ENCODE measurements at regions not wholly inside any gene's neighbourhood (a gene's known extent, or its start where the extent isn't known, plus 50 kb on each side); places are given as distances from the start of the nearest gene placed in this dataset.

- Histone ChIP-seq H3K4me3 (ENCODE audit: low read length in 2 of 2) (no peak overlapping the region), H3K9me3 (ENCODE audit: control insufficient read depth in 2 of 2, low read length in 2 of 2) (no peaks in the 10 kb centered on the region), H3K36me3 (ENCODE audit: control insufficient read depth in 2 of 2, insufficient read depth in 2 of 2, low read length in 2 of 2) (no peaks in the 10 kb centered on the region), H3K9ac (ENCODE audit: low read length in 2 of 2) (no peak overlapping the region), H3K27ac (ENCODE audit: low read length) (no peak overlapping the region), H3K4me1 (ENCODE audit: control insufficient read depth, insufficient read depth, low read length) (peaks cover 13% of the 10 kb centered on the region), H3K27me3 (ENCODE audit: control insufficient read depth in 1 of 2, insufficient read depth in 2 of 2, low read length in 2 of 2) (no peaks in the 10 kb centered on the region)
These were observed 63.3 kb upstream of the TPM1 start for GRCh38 chr15:62979252-62979651.

DNA sequence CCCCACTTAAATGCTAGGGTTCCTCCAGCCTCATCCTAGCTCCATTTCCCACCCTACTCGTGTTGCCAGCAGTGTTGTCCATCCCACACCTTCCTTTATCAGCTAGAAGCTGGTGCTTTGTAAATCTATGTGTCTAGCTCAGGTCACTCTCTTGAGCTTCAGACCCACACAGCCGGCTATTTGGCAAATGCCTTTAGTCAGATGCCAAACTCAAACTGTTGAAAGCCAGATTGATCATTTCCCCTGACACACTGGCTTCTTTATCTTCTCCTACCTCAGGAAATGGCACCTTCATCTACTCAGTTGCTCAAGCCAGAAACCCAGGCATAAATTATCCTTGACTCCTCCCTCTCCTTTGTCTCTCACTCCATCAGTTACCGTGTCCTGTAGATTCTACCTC, 61.5 kb upstream of the TPM1 start:
- no peaks in the 10 kb centered on the region for H3K9me3 ChIP-seq (ENCODE audit: control insufficient read depth in 2 of 2, low read length in 2 of 2)
- H3K27me3 ChIP-seq (ENCODE audit: control insufficient read depth in 1 of 2, insufficient read depth in 2 of 2, low read length in 2 of 2) = no peaks in the 10 kb centered on the region
- no peak overlapping the region for H3K27ac ChIP-seq (ENCODE audit: low read length)
- no peak overlapping the region for H3K4me3 ChIP-seq (ENCODE audit: low read length in 2 of 2)
- H3K9ac ChIP-seq (ENCODE audit: low read length in 2 of 2) = no peak overlapping the region
- no peaks in the 10 kb centered on the region for H3K36me3 ChIP-seq (ENCODE audit: control insufficient read depth in 2 of 2, insufficient read depth in 2 of 2, low read length in 2 of 2)
- H3K4me1 ChIP-seq (ENCODE audit: control insufficient read depth, insufficient read depth, low read length) = peaks cover 17% of the 10 kb centered on the region

DNA sequence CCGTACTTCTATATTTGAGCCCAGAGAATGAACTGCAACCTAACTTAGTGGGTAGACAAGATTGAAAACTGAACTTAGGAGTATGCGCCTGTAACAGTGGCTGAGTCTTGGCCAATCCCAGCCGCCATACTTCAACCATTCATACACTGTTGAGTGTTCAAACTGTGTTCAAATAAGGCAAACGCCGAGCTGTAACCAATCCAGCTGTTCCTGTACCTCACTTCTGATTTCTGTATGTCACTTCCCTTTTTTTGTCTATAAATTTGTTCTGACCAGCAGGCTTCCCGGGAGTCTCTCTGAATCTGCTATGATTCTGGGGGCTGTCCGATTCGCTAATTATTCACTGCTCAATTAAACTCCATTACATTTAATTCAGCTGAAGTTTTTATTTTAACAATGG, 58.6 kb upstream of the TPM1 start:
- H3K4me1 ChIP-seq (ENCODE audit: control insufficient read depth, insufficient read depth, low read length) = peaks cover 17% of the 10 kb centered on the region
- no peaks in the 10 kb centered on the region for H3K27me3 ChIP-seq (ENCODE audit: control insufficient read depth in 1 of 2, insufficient read depth in 2 of 2, low read length in 2 of 2)
- H3K27ac ChIP-seq (ENCODE audit: low read length) = no peak overlapping the region
- no peaks in the 10 kb centered on the region for H3K9me3 ChIP-seq (ENCODE audit: control insufficient read depth in 2 of 2, low read length in 2 of 2)
- H3K9ac ChIP-seq (ENCODE audit: low read length in 2 of 2) = no peak overlapping the region
- H3K4me3 ChIP-seq (ENCODE audit: low read length in 2 of 2) = no peak overlapping the region
- no peaks in the 10 kb centered on the region for H3K36me3 ChIP-seq (ENCODE audit: control insufficient read depth in 2 of 2, insufficient read depth in 2 of 2, low read length in 2 of 2)

- H3K4me1 ChIP-seq (ENCODE audit: control insufficient read depth, insufficient read depth, low read length) = peaks cover 27% of the 10 kb centered on the region
- no peaks in the 10 kb centered on the region for H3K36me3 ChIP-seq (ENCODE audit: control insufficient read depth in 2 of 2, insufficient read depth in 2 of 2, low read length in 2 of 2)
- no peaks in the 10 kb centered on the region for H3K27me3 ChIP-seq (ENCODE audit: control insufficient read depth in 1 of 2, insufficient read depth in 2 of 2, low read length in 2 of 2)
- no peak overlapping the region for H3K9ac ChIP-seq (ENCODE audit: low read length in 2 of 2)
- H3K27ac ChIP-seq (ENCODE audit: low read length) = peak overlapping the region; percentile 18
- H3K4me3 ChIP-seq (ENCODE audit: low read length in 2 of 2) = no peak overlapping the region
- no peaks in the 10 kb centered on the region for H3K9me3 ChIP-seq (ENCODE audit: control insufficient read depth in 2 of 2, low read length in 2 of 2)
These were observed 56.8 kb upstream of the TPM1 start for GRCh38 chr15:62985768-62986167.

DNA sequence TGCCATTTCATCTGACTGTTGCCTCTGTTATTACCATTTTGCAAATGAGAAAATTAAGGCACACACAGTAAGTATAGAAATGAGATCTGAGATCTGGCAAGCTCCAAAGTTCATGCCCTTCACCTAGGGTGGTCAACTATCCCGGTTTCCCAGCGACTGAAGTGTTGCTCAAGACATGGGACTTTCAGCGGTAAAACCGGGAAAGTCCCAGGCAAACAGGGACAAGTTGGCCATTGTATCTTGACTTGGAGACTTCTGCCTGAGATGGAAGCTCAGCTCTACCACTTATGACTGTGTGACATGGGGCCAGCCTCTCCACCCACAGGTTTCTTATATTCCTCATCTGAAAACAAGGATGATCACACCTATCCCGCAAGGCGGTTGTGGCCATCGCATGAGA, 55.6 kb upstream of the TPM1 start:
- peaks cover 27% of the 10 kb centered on the region for H3K4me1 ChIP-seq (ENCODE audit: control insufficient read depth, insufficient read depth, low read length)
- H3K27ac ChIP-seq (ENCODE audit: low read length) = no peak overlapping the region
- no peak overlapping the region for H3K9ac ChIP-seq (ENCODE audit: low read length in 2 of 2)
- H3K9me3 ChIP-seq (ENCODE audit: control insufficient read depth in 2 of 2, low read length in 2 of 2) = no peaks in the 10 kb centered on the region
- no peak overlapping the region for H3K4me3 ChIP-seq (ENCODE audit: low read length in 2 of 2)
- no peaks in the 10 kb centered on the region for H3K36me3 ChIP-seq (ENCODE audit: control insufficient read depth in 2 of 2, insufficient read depth in 2 of 2, low read length in 2 of 2)
- H3K27me3 ChIP-seq (ENCODE audit: control insufficient read depth in 1 of 2, insufficient read depth in 2 of 2, low read length in 2 of 2) = no peaks in the 10 kb centered on the region

GRCh38 chr15:62988701-62989100, 53.8 kb upstream of the TPM1 start:
- H3K9ac ChIP-seq (ENCODE audit: low read length in 2 of 2) = no peak overlapping the region
- H3K4me1 ChIP-seq (ENCODE audit: control insufficient read depth, insufficient read depth, low read length) = peaks cover 17% of the 10 kb centered on the region
- H3K9me3 ChIP-seq (ENCODE audit: control insufficient read depth in 2 of 2, low read length in 2 of 2) = no peaks in the 10 kb centered on the region
- no peaks in the 10 kb centered on the region for H3K27me3 ChIP-seq (ENCODE audit: control insufficient read depth in 1 of 2, insufficient read depth in 2 of 2, low read length in 2 of 2)
- H3K4me3 ChIP-seq (ENCODE audit: low read length in 2 of 2) = no peak overlapping the region
- peak overlapping the region; percentile 66 for H3K27ac ChIP-seq (ENCODE audit: low read length)
- no peaks in the 10 kb centered on the region for H3K36me3 ChIP-seq (ENCODE audit: control insufficient read depth in 2 of 2, insufficient read depth in 2 of 2, low read length in 2 of 2)

DNA sequence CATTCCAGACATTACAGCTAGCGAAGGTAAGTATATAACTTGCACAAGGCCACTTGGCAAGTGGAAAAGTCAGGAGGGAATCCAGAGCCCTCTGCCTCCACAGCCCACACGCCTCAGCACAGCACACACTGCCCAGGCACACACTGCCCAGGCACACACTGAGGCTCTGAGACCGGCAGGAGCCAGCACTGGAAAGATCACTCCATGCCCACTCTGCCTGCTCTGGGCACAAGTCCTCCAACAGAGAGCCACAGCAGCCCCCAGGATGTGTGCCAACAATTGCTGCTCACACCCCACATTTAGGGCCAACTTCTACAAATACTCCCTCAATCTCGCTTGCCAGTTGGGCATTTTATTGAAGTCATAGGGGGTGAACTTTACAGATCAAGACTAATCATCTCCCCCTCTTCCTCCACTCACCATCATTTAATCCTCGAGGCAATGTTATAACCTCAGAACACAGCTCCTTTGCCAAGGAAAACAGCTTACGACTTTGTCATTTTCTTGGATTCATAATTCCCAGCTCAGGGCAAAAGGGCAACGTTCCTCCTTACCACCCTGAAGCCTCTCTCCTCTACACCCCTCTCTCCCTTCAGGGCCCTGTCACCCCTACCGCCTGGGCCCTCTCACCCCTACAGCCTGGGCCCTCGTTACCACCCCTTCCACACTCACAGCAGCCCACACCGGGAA, 53.0 kb upstream of the TPM1 start:
- Histone ChIP-seq H3K9me3 (ENCODE audit: control insufficient read depth in 2 of 2, low read length in 2 of 2) (no peaks in the 10 kb centered on the region), H3K36me3 (ENCODE audit: control insufficient read depth in 2 of 2, insufficient read depth in 2 of 2, low read length in 2 of 2) (no peaks in the 10 kb centered on the region), H3K27me3 (ENCODE audit: control insufficient read depth in 1 of 2, insufficient read depth in 2 of 2, low read length in 2 of 2) (no peaks in the 10 kb centered on the region), H3K9ac (ENCODE audit: low read length in 2 of 2) (no peak overlapping the region), H3K4me1 (ENCODE audit: control insufficient read depth, insufficient read depth, low read length) (peaks cover 17% of the 10 kb centered on the region), H3K4me3 (ENCODE audit: low read length in 2 of 2) (peak overlapping the region; percentile 3 to 17), H3K27ac (ENCODE audit: low read length) (peak overlapping the region; percentile 66)

- H3K36me3 ChIP-seq (ENCODE audit: control insufficient read depth in 2 of 2, insufficient read depth in 2 of 2, low read length in 2 of 2) = no peaks in the 10 kb centered on the region
- H3K27me3 ChIP-seq (ENCODE audit: control insufficient read depth in 1 of 2, insufficient read depth in 2 of 2, low read length in 2 of 2) = no peaks in the 10 kb centered on the region
- no peak overlapping the region for H3K9ac ChIP-seq (ENCODE audit: low read length in 2 of 2)
- H3K4me3 ChIP-seq (ENCODE audit: low read length in 2 of 2) = no peak overlapping the region
- H3K27ac ChIP-seq (ENCODE audit: low read length) = no peak overlapping the region
- no peaks in the 10 kb centered on the region for H3K9me3 ChIP-seq (ENCODE audit: control insufficient read depth in 2 of 2, low read length in 2 of 2)
- H3K4me1 ChIP-seq (ENCODE audit: control insufficient read depth, insufficient read depth, low read length) = peaks cover 10% of the 10 kb centered on the region
These were observed 50.8 kb upstream of the TPM1 start for GRCh38 chr15:62991698-62992097.

DNA sequence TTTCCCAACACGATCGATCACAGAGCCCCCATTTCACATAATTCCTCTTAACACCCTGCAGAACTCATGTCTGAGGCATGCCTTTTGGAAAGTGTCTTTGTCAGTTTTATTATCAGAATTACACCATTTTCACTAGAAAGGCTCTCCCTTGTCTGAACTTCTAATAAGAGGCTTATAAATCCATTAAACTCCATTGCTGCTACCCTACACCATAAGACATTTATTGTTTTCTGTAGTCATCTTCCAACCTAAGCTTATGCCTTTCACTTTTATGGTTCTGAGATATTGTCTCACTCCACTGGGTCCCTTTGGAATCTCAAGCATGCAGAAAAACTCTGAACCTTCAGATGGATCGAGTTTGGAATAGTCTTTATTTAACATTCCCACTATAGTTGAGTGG, 50.2 kb upstream of the TPM1 start:
- Histone ChIP-seq H3K4me1 (ENCODE audit: control insufficient read depth, insufficient read depth, low read length) (peaks cover 10% of the 10 kb centered on the region), H3K36me3 (ENCODE audit: control insufficient read depth in 2 of 2, insufficient read depth in 2 of 2, low read length in 2 of 2) (no peaks in the 10 kb centered on the region), H3K27me3 (ENCODE audit: control insufficient read depth in 1 of 2, insufficient read depth in 2 of 2, low read length in 2 of 2) (no peaks in the 10 kb centered on the region), H3K9ac (ENCODE audit: low read length in 2 of 2) (no peak overlapping the region), H3K4me3 (ENCODE audit: low read length in 2 of 2) (no peak overlapping the region), H3K9me3 (ENCODE audit: control insufficient read depth in 2 of 2, low read length in 2 of 2) (no peaks in the 10 kb centered on the region), H3K27ac (ENCODE audit: low read length) (no peak overlapping the region)

Data from stomach smooth muscle (tissue), 2 donors.